Right atrium auricular region (tissue), 2 donors: ENCODE measurements at regions not wholly inside any gene's neighbourhood (a gene's known extent, or its start where the extent isn't known, plus 50 kb on each side); places are given as distances from the start of the nearest gene placed in this dataset.

Experiments
- DNase-seq: peaks from one replicate; pipeline ENCODE4 v3.0.0-alpha.2; 2019; ENCODE audit warnings: low spot score
- H3K27ac ChIP-seq, 2 donors: fragments of 200-600 bp; sonication (generic); 1 replicate in 1 of 2; 2 replicates in 1 of 2; pipeline ENCODE4 v1.5.1; 2016 to 2019
- H3K27me3 ChIP-seq, 2 donors: fragments of 200-600 bp; sonication (generic); one replicate each; pipeline versions ENCODE4 v1.5.1 to v1.6.0; 2017 to 2019
- H3K36me3 ChIP-seq: fragments of 200-600 bp; sonication (generic); one replicate; pipeline ENCODE4 v1.5.1; 2016
- H3K4me1 ChIP-seq, 2 donors: fragments of 200-600 bp; sonication (generic); one replicate each; pipeline versions ENCODE4 v1.5.1 to v1.6.0; 2017 to 2019
- H3K4me3 ChIP-seq, 2 donors: fragments of 200-600 bp; sonication (generic); 1 replicate in 1 of 2; 2 replicates in 1 of 2; pipeline ENCODE4 v1.5.1; 2017 to 2019; ENCODE audit warnings: mild to moderate bottlenecking in 1 of 2, moderate library complexity in 1 of 2
- H3K9me3 ChIP-seq, 2 donors: fragments of 200-600 bp; sonication (generic); one replicate each; pipeline ENCODE4 v1.5.1; 2019
- CTCF ChIP-seq, 2 donors: fragments of 200-600 bp; sonication (generic); IDR thresholded peaks; one replicate each; pipeline ENCODE4 v1.5.1; 2019; ENCODE audit warnings: antibody characterized with exemption in 2 of 2

GRCh38 chr3:20658491-20658890 is 472.5 kb upstream of the SGO1 start:
- H3K36me3 ChIP-seq = no peaks in the 10 kb centered on the region
- no peaks in the 10 kb centered on the region for H3K9me3 ChIP-seq
- no peak overlapping the region for H3K27ac ChIP-seq
- no peaks in the 10 kb centered on the region for H3K27me3 ChIP-seq
- no peaks in the 10 kb centered on the region for H3K4me1 ChIP-seq
- TF ChIP-seq CTCF (IDR thresholded peaks at IDR 0.05) = no peak
- DNase-seq = no peak
- no peak overlapping the region for H3K4me3 ChIP-seq

- Histone ChIP-seq H3K27me3 (no peaks in the 10 kb centered on the region), H3K36me3 (no peaks in the 10 kb centered on the region), H3K9me3 (no peaks in the 10 kb centered on the region), H3K4me3 (no peak overlapping the region), H3K27ac (no peak overlapping the region), H3K4me1 (no peaks in the 10 kb centered on the region)
- no peak for TF ChIP-seq CTCF (IDR thresholded peaks at IDR 0.05)
- DNase-seq = no peak
Observed at GRCh38 chr3:20657560-20657959, 471.6 kb upstream of the SGO1 start.

- Histone ChIP-seq H3K36me3 (no peaks in the 10 kb centered on the region), H3K27me3 (no peaks in the 10 kb centered on the region), H3K4me1 (no peaks in the 10 kb centered on the region), H3K4me3 (no peak overlapping the region), H3K9me3 (no peaks in the 10 kb centered on the region), H3K27ac (no peak overlapping the region)
- no peak for TF ChIP-seq CTCF (IDR thresholded peaks at IDR 0.05)
- no peak for DNase-seq
Observed at GRCh38 chr3:20652231-20652986, 466.4 kb upstream of the SGO1 start.

GRCh38 chr3:20648921-20649381 is 462.9 kb upstream of the SGO1 start:
- Histone ChIP-seq H3K27ac (no peak overlapping the region), H3K9me3 (no peaks in the 10 kb centered on the region), H3K4me1 (no peaks in the 10 kb centered on the region), H3K36me3 (no peaks in the 10 kb centered on the region), H3K27me3 (no peaks in the 10 kb centered on the region), H3K4me3 (no peak overlapping the region)
- no peak for DNase-seq
- no peak for TF ChIP-seq CTCF (IDR thresholded peaks at IDR 0.05)

- H3K27me3 ChIP-seq = no peaks in the 10 kb centered on the region
Observed at GRCh38 chr3:20648294-20648693, 462.3 kb upstream of the SGO1 start.

More at GRCh38 chr3:20648294-20648693, 462.3 kb upstream of the SGO1 start:
- TF ChIP-seq CTCF (IDR thresholded peaks at IDR 0.05) = no peak
- no peaks in the 10 kb centered on the region for H3K4me1 ChIP-seq
- no peak overlapping the region for H3K27ac ChIP-seq
- DNase-seq = no peak
- H3K4me3 ChIP-seq = no peak overlapping the region
- H3K36me3 ChIP-seq = no peaks in the 10 kb centered on the region
- H3K9me3 ChIP-seq = no peaks in the 10 kb centered on the region
